ENCODE measurements at regions not wholly inside any gene's neighbourhood (a gene's known extent, or its start where the extent isn't known, plus 50 kb on each side); places are given as distances from the start of the nearest gene placed in this dataset.
"Not testable (repeated sequence)": the region's sequence is repeated elsewhere in the genome, so short reads cannot be mapped to it uniquely, and the experiment has no call there.

- peak; percentile 24 for DNase-seq (ENCODE audit: low read depth)
Observed at GRCh38 chr14:44788612-44789011, 173.1 kb downstream of the KLHL28 start.

GRCh38 chr14:44785096-44785495, 176.7 kb downstream of the KLHL28 start:
- peak; percentile 74 for DNase-seq (ENCODE audit: low read depth)

GRCh38 chr14:44783901-44784300, 177.8 kb downstream of the KLHL28 start:
- DNase-seq (ENCODE audit: low read depth) = no peak

DNA sequence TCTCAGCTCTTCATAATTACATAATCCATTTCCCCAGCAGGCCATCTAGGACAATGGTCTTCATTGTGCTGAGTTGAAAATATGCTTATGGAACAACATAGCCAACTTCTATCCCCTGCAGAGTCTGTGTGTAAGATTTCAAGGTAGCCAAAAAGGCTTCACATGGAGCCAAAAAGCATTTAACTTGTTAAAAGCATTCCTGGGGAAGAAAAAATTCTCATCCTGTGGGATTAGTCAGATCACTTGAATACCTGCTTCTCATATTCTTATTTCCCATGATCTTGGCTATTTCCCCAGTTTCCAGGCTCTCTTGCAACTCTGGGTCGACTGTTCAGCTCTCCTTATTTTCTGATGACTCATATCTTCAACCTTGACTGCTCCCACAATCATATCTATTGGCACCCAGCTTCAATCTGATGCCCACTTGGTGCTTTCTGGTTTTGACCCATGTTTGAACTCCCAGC, 178.9 kb downstream of the KLHL28 start:
- DNase-seq (ENCODE audit: low read depth) = peak; percentile 93

DNA sequence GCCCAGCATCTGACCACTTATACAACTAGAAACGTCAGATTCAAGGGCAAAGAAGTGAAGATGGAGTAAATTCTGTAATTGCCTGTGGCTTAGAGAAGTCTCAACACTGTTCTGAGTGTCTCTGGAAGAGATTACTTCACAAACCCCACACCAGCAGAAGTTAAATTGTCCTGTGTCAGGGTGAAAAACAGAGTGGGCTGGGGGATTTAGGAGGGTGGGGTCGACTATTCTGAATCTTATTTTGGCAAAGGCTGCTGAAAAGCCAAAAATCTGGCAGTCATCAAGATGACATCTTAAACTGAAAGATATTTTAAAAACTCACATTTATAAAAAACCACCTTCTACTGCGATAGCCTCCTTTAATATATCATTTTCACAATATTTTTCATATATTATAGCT, 180.8 kb downstream of the KLHL28 start:
- no peak for DNase-seq (ENCODE audit: low read depth)

DNA sequence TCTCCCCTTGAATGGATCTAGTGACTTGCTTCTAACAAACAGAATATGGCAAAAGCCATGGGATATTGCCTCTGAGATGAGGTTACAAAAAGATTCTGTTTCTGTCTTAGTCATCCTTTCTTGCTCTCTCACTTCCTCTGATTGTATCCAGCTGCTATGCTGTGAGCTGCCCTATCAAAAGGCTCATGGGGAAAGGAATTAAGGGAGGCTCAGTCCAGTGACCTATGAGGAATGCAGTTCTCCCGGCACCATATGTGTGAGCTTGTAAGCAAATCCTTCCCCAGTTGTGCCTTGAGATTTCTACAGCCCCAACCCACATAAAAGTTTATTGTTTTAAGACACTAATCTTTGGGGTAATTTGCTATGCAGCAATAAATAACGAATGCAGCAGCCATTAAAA, 183.1 kb downstream of the KLHL28 start:
- DNase-seq (ENCODE audit: low read depth) = peak; percentile 89

DNA sequence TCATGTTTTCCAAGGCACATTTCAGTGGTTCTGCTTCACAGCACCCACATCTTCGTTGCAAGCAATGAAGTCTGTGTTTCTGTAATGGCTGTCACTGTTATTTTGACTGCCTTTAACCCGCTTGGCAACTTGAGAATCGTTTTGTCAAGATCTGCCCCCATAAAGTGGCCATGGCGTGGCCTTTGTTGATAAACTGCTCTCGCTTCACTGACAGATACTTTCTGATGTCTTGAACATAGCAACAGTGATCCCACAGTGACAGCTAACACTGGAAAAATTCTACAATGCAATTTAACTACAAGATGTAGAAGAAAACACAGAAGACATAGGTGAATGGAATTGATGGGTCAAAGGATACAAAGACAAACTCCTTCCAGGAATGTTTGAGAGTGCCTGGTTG, 184.2 kb downstream of the KLHL28 start:
- DNase-seq (ENCODE audit: low read depth) = no peak

DNA sequence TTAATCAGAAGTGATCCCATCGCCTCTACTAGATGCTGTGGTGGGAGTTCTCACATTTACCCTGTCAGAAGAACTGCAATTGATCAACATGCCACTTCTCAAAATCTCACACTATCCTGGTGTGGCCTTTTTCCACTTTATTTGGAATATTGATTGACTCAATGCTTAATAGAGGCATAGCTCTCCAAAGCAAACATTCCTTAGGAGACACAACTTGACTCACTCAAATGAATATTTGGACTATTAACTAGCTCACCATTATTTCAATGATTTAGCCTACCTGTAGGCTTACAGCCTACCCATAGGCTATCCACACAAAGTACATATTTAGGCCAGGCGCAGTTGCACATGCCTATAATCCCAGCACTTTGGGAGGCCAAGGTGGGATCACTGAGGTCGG, 186.5 kb downstream of the KLHL28 start:
- no peak for DNase-seq (ENCODE audit: low read depth)

- no peak for DNase-seq (ENCODE audit: low read depth)
Observed at GRCh38 chr14:44774396-44774795, 187.4 kb downstream of the KLHL28 start.

DNA sequence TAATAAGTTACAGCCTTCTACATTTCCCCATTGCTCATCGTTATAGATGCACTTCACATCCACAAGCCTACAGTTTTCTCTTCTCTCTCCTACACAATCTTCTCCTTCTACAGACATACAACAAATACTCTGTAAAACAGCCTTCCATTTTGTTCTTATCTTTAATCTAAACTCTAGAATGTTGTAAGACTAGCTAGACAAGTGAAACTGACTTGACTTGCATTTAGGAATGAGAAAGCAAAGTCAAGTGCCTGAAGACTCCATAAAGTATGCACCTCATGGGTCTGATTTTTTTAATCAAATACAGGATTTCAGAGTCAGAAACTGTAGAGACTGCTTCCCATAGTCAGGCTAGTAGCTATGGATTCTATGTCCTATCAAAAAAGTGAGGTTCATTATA, 190.3 kb downstream of the KLHL28 start:
- no peak for DNase-seq (ENCODE audit: low read depth)

GRCh38 chr14:44770201-44770600, 191.5 kb downstream of the KLHL28 start:
- no peak for DNase-seq (ENCODE audit: low read depth)

GRCh38 chr14:44768935-44769334, 192.8 kb downstream of the KLHL28 start:
- no peak for DNase-seq (ENCODE audit: low read depth)

GRCh38 chr14:44767646-44768173, 194.0 kb downstream of the KLHL28 start:
- DNase-seq (ENCODE audit: low read depth) = no peak

- DNase-seq (ENCODE audit: low read depth) = no peak
Observed at GRCh38 chr14:44766285-44766684, 195.5 kb downstream of the KLHL28 start.

DNA sequence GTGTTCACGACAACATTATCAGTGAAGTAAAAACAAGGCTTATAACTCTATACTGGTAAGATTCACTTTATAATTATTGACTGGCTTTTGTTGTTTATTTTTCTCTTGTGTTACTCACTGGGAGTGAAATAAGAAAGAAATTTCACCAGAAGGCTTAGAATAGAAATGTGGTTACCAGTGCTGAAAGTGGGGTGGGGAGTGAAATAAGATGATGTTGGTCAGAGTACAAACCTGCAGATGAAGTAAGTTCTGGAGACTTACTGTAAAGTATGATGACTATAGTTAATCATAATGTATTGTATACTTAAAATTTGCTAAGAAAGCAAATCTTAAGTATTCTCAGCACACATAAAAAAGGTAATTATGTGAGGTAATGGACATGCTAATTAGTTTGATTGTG, 198.4 kb downstream of the KLHL28 start:
- no peak for DNase-seq (ENCODE audit: low read depth)

GRCh38 chr14:44759277-44759676, 202.5 kb downstream of the KLHL28 start:
- no peak for DNase-seq (ENCODE audit: low read depth)

DNA sequence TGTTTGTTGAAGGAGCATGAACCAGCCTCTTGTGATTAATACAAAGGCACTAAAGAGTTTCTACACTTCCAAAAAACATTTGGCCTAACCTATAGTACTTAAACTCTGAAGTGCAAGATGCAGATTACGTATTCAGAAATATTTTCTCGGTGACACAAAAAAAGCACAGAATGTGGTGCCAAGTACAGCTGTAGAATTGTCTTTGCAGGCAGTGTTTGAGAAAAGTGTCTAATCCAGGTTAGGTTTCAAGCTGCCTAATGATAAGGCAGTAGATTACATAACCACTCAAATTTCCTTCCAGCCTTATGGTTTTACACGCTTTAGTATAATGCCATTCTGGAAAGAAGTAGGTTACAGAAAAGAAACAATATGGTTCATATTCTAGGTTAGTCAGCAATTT, 205.2 kb downstream of the KLHL28 start:
- DNase-seq (ENCODE audit: low read depth) = no peak

- DNase-seq (ENCODE audit: low read depth) = no peak
Observed at GRCh38 chr14:44745371-44745770, 216.4 kb downstream of the KLHL28 start.

DNA sequence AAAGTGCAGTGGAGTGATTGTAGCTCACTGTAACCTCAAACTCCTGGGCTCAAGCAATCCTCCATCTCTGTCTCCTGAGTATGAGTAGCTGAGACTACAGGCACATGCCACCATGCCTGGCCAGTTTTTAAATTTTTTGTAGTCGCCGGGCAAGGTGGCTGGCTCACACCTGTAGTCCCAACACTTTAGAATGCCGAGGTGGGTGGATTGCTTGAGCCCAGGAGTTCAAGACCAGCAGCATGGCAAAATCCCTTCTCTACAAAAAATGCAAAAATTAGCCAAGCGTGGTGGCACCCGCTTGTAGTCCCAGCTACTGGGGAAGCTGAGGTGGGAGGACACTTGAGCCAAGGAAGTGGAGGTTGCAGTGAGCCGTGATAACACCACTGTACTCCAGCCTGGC, 219.5 kb downstream of the KLHL28 start:
- no peak for DNase-seq (ENCODE audit: low read depth)

- DNase-seq (ENCODE audit: low read depth) = no peak
Observed at GRCh38 chr14:44741431-44741830, 220.3 kb downstream of the KLHL28 start.

GRCh38 chr14:44736326-44736725, 225.4 kb downstream of the KLHL28 start:
- DNase-seq (ENCODE audit: low read depth) = no peak

GRCh38 chr14:44732144-44732543, 225.1 kb upstream of the FSCB start:
- no peak for DNase-seq (ENCODE audit: low read depth)

DNA sequence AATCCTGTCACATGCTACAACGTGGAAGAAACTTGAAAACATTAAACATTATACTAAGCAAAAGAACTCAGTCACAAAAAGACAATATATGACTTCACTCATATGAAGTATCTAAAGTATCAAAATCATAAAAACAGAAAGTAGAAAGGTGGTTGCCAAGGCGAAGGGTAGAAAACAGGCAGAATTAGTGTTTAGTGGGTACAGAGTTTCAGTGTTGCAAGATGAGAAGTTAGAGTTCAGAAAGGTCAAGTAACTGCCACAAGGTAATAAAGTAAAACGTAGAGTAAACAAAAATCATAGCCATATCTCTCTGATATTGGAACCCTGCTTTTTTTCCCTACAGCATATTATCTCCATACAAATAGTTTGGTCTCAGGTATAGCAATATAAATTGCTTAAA, 223.8 kb upstream of the FSCB start:
- no peak for DNase-seq (ENCODE audit: low read depth)

DNA sequence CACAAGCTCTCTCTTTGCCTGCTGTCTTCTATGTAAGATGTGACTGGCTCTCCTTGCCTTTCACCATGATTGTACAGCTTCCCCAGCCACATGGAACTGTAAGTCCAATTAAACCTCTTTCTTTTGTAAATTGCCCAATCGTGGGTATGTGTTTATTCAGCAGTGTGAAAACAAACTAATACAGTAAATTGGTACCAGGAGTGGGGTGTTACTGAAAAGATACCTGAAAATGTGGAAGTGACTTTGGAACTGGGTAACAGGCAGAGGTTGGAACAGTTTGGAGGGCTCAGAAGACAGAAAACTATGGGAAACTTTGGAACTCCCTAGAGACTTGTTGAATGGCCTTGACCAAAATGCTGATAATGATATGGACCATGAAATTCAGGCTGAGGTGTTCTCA, 214.3 kb upstream of the FSCB start:
- not testable (repeated sequence) for DNase-seq (ENCODE audit: low read depth)
